NCI-H510A treated with DMSO at 0.1 percent for 48 hours (cell line): ENCODE measurements at regions not wholly inside any gene's neighbourhood (a gene's known extent, or its start where the extent isn't known, plus 50 kb on each side); places are given as distances from the start of the nearest gene placed in this dataset.
"Not testable (repeated sequence)": the region's sequence is repeated elsewhere in the genome, so short reads cannot be mapped to it uniquely, and the experiment has no call there.

Experiments
- DNase-seq: peaks from one replicate; lab custom pipeline; 2025; lab: John Stamatoyannopoulos, UW

- no peak for DNase-seq
These were observed 287.9 kb upstream of the KLF14 start for GRCh38 chr7:131021902-131022301.

DNA sequence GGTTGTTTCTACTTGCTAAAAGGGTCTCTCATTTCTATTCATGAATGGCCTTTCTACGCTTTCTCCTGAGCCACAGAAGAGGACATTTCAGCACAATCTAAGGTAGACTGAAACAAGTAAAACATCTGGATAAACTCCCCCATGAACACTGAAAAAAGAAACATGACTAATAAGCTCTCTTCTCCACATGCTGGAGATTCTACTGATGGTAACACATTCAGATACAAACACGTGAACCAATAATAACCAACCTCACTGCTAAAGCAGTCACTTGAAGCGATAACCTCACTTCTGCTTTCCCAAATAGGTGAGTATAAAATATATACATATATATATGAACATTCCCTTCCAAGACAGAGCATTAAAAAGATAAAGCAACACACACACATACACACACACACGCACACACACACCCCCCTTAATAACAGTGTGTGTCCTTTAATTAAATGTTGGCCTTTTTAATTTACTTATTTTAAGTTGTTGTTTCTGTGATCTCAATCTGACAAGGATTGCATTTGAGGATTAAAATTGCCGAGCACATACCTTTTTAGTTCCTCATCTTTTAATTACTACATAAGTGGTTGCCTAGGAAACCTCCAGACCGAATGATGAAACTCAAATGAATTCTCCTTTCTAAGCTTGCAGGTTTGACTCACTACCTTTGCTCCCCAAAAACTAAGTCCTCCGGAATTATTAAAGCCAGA is 292.4 kb upstream of the KLF14 start:
- DNase-seq = no peak

- DNase-seq = no peak
These were observed 293.3 kb upstream of the KLF14 start for GRCh38 chr7:131027287-131027773.

GRCh38 chr7:131028295-131028694 is 294.3 kb upstream of the KLF14 start:
- DNase-seq = no peak

- no peak for DNase-seq
These were observed 295.0 kb upstream of the KLF14 start for GRCh38 chr7:131029002-131029401.

GRCh38 chr7:131031099-131031868 is 296.4 kb upstream of the MKLN1 start:
- no peak for DNase-seq

DNA sequence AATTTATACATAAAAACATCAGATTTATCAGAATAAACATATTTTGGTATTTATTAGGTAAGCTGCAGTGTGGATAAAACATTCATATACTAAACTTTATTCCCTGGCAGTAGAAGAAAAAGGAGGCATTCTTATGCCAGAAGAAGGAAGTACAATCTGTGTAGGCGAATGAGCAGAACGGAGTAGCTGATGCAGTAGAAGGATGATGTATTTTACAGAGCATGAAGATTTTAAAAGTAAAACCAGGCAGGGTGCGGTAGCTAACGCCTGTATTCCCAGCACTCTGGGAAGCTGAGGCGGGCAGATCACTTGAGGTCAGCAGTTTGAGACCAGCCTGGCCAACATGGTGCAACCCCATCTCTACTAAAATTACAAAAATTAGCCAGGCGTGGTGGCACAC is 294.9 kb upstream of the MKLN1 start:
- DNase-seq = no peak

DNA sequence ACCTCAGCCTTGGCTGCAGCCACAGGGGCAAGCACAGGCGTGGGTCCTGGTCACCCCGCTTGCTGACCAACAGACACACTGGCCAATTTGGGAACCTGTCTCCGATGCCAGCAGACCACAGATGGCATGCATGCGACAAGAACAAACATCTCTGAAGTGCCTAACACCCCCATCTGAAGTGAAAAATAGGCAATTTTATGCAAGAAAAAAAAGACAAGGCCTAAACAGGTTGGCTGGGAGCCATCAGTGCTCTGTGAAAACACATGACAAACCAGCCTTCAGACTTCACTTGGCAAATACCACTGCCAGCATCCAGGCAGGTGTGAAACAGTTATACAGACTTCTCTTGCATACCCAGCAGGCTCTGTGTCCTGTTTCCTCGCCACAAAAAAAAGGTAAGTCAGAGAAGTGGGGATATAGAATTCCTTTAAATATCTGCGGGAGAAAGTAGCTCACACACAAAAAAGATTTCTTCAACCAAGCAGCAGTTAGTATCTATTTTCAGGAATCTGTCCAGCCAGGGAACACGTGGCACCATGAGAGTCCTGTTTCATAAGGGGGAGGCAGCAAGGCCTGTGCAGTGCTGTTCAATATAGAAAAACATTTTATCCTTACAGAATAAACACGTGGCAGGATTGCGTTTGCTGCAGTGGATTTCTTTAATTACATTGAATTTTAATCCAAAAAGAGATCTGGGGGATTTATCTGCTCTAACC is 293.4 kb upstream of the MKLN1 start:
- no peak for DNase-seq

DNA sequence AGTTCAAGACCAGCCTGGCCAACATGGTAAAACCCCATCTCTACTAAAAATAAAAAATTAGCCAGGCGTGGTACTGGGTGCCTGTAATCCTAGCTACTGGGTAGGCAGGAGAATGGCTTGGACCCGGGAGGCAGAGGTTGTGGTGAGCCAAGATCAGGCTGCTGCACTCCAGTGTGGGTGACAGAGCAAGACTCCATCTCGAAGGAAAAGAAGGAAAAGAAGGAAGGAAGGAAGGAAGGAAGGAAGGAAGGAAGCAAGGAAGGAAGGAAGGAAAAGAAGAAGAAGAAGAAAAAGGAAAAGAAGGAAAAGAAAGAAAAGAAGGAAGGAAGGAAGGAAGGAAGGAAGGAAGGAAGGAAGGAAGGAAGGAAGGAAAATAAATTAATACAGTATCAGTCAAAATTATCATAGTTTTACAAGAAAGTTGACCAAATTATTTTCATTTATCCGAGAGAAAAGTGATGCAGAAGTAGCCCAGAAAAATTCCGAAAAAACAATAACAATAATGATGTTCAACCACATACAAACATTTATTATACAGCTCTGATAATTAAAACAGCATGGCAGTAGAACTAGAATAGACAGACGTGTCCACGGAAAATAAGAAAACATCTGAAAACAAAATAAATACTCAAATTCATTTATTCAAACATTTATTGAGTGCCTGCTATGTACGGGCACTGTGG is 292.4 kb upstream of the MKLN1 start:
- DNase-seq = no peak

DNA sequence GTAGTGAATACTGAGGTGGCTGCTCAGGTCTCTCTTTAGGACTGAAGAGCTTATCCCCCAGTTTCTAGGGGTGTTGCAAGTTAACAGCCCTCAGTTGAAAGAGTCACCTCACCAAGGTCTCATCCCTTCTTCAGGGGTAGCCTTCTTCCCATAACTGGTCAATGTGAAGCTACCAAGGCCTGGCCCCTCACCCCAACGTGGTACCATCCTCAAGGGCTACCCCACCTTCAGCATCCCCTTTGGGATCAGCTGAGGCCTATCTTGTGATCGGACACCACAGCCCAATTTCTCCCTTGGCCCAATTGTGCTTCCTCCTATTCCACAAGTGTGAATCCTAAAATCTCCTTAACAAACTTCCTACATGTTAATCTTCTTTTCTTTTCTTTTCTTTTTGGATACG is 289.5 kb upstream of the MKLN1 start:
- no peak for DNase-seq

DNA sequence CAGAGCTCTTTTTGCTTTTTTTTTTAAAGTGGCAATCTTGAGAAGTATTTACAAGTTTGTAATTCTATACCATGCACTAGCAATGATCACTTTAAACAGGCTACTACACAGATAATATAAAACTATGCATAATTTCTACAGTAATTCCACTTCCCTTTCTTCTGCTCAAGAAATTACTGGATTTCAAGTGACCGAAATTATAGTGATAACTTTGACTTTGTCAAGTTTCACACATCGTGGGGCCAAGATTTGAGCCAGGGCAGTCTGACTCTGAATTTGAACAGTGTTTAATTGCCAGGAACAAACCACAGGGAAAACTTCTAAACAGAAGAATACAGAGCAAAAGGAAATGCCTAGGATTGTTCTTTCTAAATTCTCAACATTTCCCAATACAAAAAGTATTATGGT is 288.3 kb upstream of the MKLN1 start:
- DNase-seq = no peak

GRCh38 chr7:131039836-131040235 is 287.8 kb upstream of the MKLN1 start:
- no peak for DNase-seq

DNA sequence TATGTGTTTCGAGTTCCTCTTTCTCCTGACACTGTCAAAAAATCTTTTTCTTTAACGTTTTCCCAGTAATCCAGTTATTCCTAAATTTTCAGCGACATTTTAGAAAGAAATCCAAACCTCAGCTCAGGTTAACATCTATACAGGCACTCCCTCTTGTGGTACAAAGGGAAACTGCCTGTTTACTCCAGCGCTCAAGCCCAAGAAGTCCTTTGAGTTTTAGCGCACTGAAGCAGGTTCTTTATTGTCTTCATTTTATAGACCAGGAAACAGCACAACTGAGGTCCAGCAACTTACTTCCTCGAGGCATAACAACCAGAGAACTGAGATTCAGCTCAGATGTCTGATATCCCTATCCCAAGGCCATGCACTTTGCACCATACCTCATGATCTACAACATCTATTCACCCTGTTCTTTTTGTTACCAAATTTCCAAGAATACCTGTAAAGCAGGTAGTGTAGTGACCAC is 287.2 kb upstream of the MKLN1 start:
- peak; percentile 54 for DNase-seq

DNA sequence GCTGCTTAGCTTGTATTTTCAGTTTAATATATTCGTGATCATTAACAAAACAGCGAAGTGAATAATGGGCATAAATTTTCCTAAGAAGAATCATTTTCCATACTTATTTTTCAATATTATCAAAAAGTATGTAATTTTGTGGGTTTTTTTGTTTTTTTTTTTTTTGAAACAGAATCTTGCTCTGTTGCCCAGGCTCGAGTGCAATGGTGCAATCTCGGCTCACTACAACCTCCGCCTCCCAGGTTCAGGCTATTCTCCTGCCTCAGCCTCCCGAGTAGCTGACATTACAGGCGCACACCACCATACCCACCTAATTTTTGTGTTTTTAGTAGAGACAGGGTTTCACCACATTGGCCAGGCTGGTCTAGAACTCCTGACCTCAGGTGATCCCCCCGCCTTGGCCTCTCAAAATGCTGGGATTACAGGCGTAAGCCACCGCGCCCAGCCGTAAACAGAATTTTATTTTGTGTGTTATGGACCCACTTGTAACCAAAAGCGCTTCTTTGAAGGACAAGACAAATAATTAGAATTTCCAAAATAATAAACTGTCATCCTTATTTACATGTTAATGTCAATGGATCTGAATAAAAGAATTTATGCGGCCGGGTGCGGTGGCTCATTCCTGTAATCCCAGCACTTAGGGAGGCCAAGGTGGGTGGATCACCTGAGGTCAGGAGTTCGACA is 286.5 kb upstream of the MKLN1 start:
- not testable (repeated sequence) for DNase-seq

DNA sequence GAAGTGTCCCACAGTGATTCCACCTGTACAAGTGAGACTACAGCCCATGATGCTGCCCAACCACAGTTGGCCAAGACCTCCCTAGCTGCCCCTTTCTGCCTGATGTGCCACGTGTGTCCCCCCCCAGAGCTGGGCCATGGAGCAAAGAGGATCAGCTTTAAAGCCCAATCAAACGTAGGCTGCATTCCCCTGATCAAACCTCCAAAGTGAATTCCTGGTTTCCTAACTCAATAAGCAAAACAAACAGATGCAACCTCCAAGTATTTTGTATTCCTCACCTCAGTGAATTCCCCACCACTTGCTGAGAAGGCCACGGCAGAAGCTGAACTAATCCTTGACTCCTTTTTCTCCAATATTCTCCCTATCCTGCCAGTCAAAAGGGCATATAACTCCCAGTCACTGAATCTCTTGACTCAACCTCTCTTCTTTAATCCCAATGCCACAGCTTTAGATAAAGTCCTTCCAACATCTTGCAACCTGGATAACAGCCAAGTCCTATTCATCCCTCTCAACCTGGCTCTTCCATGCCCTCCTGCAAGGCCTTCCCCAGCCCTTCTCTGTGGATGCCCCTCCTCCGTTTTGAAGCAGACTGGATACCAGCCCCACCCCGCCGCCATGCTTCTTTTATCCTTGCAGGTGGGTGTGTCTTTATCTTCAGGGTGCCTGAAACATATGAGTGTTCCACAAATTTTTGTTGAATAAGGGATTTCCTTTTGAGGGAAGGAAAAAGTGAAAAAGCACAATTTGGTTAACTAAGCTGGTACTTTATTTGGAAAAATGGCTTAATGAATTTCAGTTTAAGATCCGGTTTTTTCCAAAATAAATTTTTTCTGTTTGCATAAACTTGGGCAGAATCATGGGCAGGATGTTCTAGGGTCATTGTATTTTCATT is 285.2 kb upstream of the MKLN1 start:
- DNase-seq = no peak

- no peak for DNase-seq
These were observed 282.1 kb upstream of the MKLN1 start for GRCh38 chr7:131045526-131045925.

- no peak for DNase-seq
These were observed 281.4 kb upstream of the MKLN1 start for GRCh38 chr7:131046246-131046645.

- DNase-seq = no peak
These were observed 279.9 kb upstream of the MKLN1 start for GRCh38 chr7:131047651-131048304.

DNA sequence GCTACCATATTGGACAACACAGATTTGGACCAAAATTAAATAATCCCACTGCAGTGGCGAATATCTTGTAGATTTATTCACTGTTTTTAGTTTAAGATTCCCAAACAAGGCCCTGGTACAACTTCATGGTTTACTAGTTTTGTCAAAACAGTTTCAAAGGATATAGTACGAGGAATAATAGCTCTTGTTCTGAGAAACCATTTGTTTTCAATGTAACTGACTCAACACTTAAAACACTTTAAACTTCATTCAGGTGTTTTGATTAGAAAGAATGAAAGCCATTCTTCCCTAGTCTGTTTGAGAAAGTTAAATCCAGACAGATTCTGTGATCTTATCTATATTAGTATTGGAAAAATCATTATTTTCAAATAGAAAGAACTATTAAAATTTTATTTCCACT is 276.4 kb upstream of the MKLN1 start:
- DNase-seq = no peak
